IMR-90 (cell line): ENCODE measurements at regions not wholly inside any gene's neighbourhood (a gene's known extent, or its start where the extent isn't known, plus 50 kb on each side); places are given as distances from the start of the nearest gene placed in this dataset.

ENCODE experiments used
- ATAC-seq: fragments of 200-7000 bp; cut with Tn5 transposase; 2 replicates; pipeline ENCODE4 v1.9.1; 2020; ENCODE audit warnings: low read depth, mild to moderate bottlenecking, moderate library complexity
- BruUV-seq: library from RNA; stranded (reverse); fragments of 400-500 nt; replicated peaks from 2 replicates; lab custom pipeline; 2021; lab: Mats Ljungman, UMichigan
- CTCF ChIA-PET: fragments of 300-600 bp; formaldehyde crosslinking; extraction: SDS; loops from one replicate; lab custom pipeline; 2021; ENCODE audit warnings: antibody characterized with exemption; lab: Yijun Ruan, JAX
- POLR2A ChIA-PET: fragments of 300-600 bp; sonication (Branson Sonifier 250); formaldehyde crosslinking; loops from one replicate; lab custom pipeline; 2022; ENCODE audit warnings: antibody characterized with exemption; ENCODE audit not compliant: unreplicated experiment; lab: Charles Lee
- DNase-seq: peaks from one replicate; pipeline ENCODE4 v3.0.0; 2013
- H2AFZ ChIP-seq: replicated peaks from 2 replicates; pipeline ENCODE3; 2013; ENCODE audit warnings: low read length, mild to moderate bottlenecking; ENCODE audit not compliant: poor library complexity
- H2AK5ac ChIP-seq: 2 replicates; pipeline ENCODE4 v1.6.1; 2013; ENCODE audit warnings: low read depth, low read length, inconsistent platforms
- H2AK9ac ChIP-seq: replicated peaks from 2 replicates; pipeline ENCODE3; 2013; ENCODE audit warnings: mild to moderate bottlenecking, low read depth, low read length, moderate library complexity; ENCODE audit not compliant: poor library complexity
- H2BK120ac ChIP-seq: 2 replicates; pipeline ENCODE4 v1.6.1; 2013; ENCODE audit warnings: low read depth, low read length, inconsistent platforms
- H2BK15ac ChIP-seq: 3 replicates; pipeline ENCODE4 v1.6.1; 2013; ENCODE audit warnings: low read depth, low read length, inconsistent platforms
- H2BK20ac ChIP-seq: 2 replicates; pipeline ENCODE4 v1.6.1; 2013; ENCODE audit warnings: low read depth, mild to moderate bottlenecking, inconsistent platforms, low read length, moderate library complexity
- H2BK5ac ChIP-seq: 2 replicates; pipeline ENCODE4 v1.6.1; 2013; ENCODE audit warnings: mild to moderate bottlenecking, low read depth, low read length, inconsistent platforms; ENCODE audit not compliant: poor library complexity, severe bottlenecking
- H3K14ac ChIP-seq: replicated peaks from 2 replicates; pipeline ENCODE4 v1.6.1; 2013; ENCODE audit warnings: low read depth, low read length, inconsistent platforms
- H3K18ac ChIP-seq: 2 replicates; pipeline ENCODE4 v1.6.1; 2013; ENCODE audit warnings: low read depth, low read length, control low read depth
- H3K23ac ChIP-seq: 2 replicates; pipeline ENCODE4 v1.6.1; 2013; ENCODE audit warnings: low read depth, low read length, inconsistent platforms
- H3K27ac ChIP-seq: 2 replicates; pipeline ENCODE4 v1.5.1; 2013; ENCODE audit warnings: mild to moderate bottlenecking, control low read depth, low read length; ENCODE audit not compliant: insufficient read depth
- H3K27me3 ChIP-seq: 2 replicates; pipeline ENCODE4 v1.6.1; 2013; ENCODE audit warnings: low read length; ENCODE audit not compliant: control insufficient read depth, insufficient read depth
- H3K36me3 ChIP-seq: 2 replicates; pipeline ENCODE4 v1.6.1; 2013; ENCODE audit warnings: low read length, mixed read lengths; ENCODE audit not compliant: control insufficient read depth, insufficient read depth
- H3K4ac ChIP-seq: 2 replicates; pipeline ENCODE4 v1.6.1; 2013; ENCODE audit warnings: low read depth, low read length, inconsistent platforms
- H3K4me1 ChIP-seq: 2 replicates; pipeline ENCODE4 v1.6.1; 2013; ENCODE audit warnings: low read length, mixed read lengths; ENCODE audit not compliant: control insufficient read depth, insufficient read depth
- H3K4me2 ChIP-seq: 2 replicates; pipeline ENCODE4 v1.6.1; 2013; ENCODE audit warnings: low read depth, mild to moderate bottlenecking, control low read depth, low read length, moderate library complexity
- H3K4me3 ChIP-seq: 2 replicates; pipeline ENCODE4 v1.5.1; 2013; ENCODE audit warnings: low read depth, mild to moderate bottlenecking, control low read depth, low read length, moderate library complexity; ENCODE audit not compliant: insufficient read depth
- H3K56ac ChIP-seq: 2 replicates; pipeline ENCODE4 v1.6.1; 2013; ENCODE audit warnings: low read length, inconsistent platforms; ENCODE audit not compliant: insufficient read depth; ENCODE audit errors: extremely low read depth
- H3K79me1 ChIP-seq, 2 experiments: 2 replicates each; pipeline ENCODE4 v1.6.1; 2013; ENCODE audit warnings: low read length in 2 of 2, inconsistent platforms in 1 of 2, low read depth in 1 of 2
- H3K9ac ChIP-seq: 2 replicates; pipeline ENCODE4 v1.6.1; 2013; ENCODE audit warnings: low read depth, low read length, control low read depth
- H3K9me1 ChIP-seq: 2 replicates; pipeline ENCODE4 v1.6.1; 2013; ENCODE audit warnings: low read length, inconsistent platforms; ENCODE audit not compliant: insufficient read depth
- H3K9me3 ChIP-seq: 2 replicates; pipeline ENCODE4 v1.6.1; 2013; ENCODE audit warnings: low read length; ENCODE audit not compliant: control insufficient read depth, insufficient read depth
- H4K20me1 ChIP-seq: 2 replicates; pipeline ENCODE4 v1.6.1; 2013; ENCODE audit warnings: low read length, inconsistent platforms; ENCODE audit not compliant: insufficient read depth
- H4K5ac ChIP-seq: 2 replicates; pipeline ENCODE4 v1.6.1; 2013; ENCODE audit warnings: mild to moderate bottlenecking, low read depth, low read length, control low read depth
- H4K8ac ChIP-seq, 2 experiments: 2 replicates each; pipeline ENCODE4 v1.6.1; 2013; ENCODE audit warnings: low read depth in 2 of 2, low read length in 2 of 2, control low read depth in 1 of 2, inconsistent platforms in 1 of 2
- H4K91ac ChIP-seq: 2 replicates; pipeline ENCODE4 v1.6.1; 2013; ENCODE audit warnings: low read depth, low read length, inconsistent platforms; ENCODE audit not compliant: insufficient read depth
- BHLHE40 ChIP-seq: fragments of 150-350 bp; IDR thresholded peaks from 2 replicates; pipeline ENCODE4 v1.6.1; 2016; ENCODE audit warnings: mild to moderate bottlenecking, low read depth, low read length
- CEBPB ChIP-seq: IDR thresholded peaks from 2 replicates; pipeline ENCODE4 v1.6.1; 2012; ENCODE audit warnings: low read depth, low read length, improper control_type of control experiment
- CHD1 ChIP-seq: IDR thresholded peaks from 2 replicates; pipeline ENCODE4 v1.6.1; 2012; ENCODE audit warnings: low read depth, low read length, improper control_type of control experiment
- FOS ChIP-seq: fragments of 150-350 bp; IDR thresholded peaks from 2 replicates; pipeline ENCODE4 v1.6.1; 2016; ENCODE audit warnings: low read depth, low read length
- MAFK ChIP-seq: IDR thresholded peaks from 2 replicates; pipeline ENCODE4 v1.6.1; 2012; ENCODE audit warnings: low read depth, low read length, improper control_type of control experiment
- MAZ ChIP-seq: IDR thresholded peaks from 2 replicates; pipeline ENCODE4 v1.6.1; 2012; ENCODE audit warnings: low read depth, mild to moderate bottlenecking, low read length, improper control_type of control experiment, moderate library complexity, borderline replicate concordance
- MXI1 ChIP-seq: IDR thresholded peaks from 2 replicates; pipeline ENCODE4 v1.6.1; 2012; ENCODE audit warnings: low read depth, mild to moderate bottlenecking, low read length, moderate library complexity, borderline replicate concordance
- NFE2L2 ChIP-seq: fragments of 150-350 bp; IDR thresholded peaks from 2 replicates; pipeline ENCODE4 v1.6.1; 2016; ENCODE audit warnings: low read depth, mild to moderate bottlenecking, low read length
- POLR2A ChIP-seq: IDR thresholded peaks from 2 replicates; pipeline ENCODE4 v1.6.1; 2012; ENCODE audit warnings: mild to moderate bottlenecking, low read depth, low read length
- RAD21 ChIP-seq: IDR thresholded peaks from 2 replicates; pipeline ENCODE4 v1.6.1; 2012; ENCODE audit warnings: low read length, improper control_type of control experiment
- RCOR1 ChIP-seq: IDR thresholded peaks from 2 replicates; pipeline ENCODE4 v1.6.1; 2012; ENCODE audit warnings: mild to moderate bottlenecking, low read length, improper control_type of control experiment; ENCODE audit not compliant: insufficient replicate concordance
- RFX5 ChIP-seq: IDR thresholded peaks from 2 replicates; pipeline ENCODE4 v1.8.0; 2012; ENCODE audit warnings: low read depth, mild to moderate bottlenecking, low read length, moderate library complexity
- SMC3 ChIP-seq: fragments of 150-350 bp; IDR thresholded peaks from 2 replicates; pipeline ENCODE4 v1.6.1; 2016; ENCODE audit warnings: low read depth, mild to moderate bottlenecking, antibody characterized with exemption, low read length, moderate library complexity
- WGBS, 2 experiments: methylation state at CpG; one replicate each; pipeline versions ENCODE4 v1.1.5 to v1.1.7; 2013; ENCODE audit warnings: missing lambda C conversion rate in 2 of 2; ENCODE audit not compliant: insufficient read length in 1 of 2; ENCODE audit errors: extremely low coverage in 2 of 2; 5-methylcytosine and 5-hydroxymethylcytosine counted together
- dilution Hi-C: fragments of 300-500 bp; cut with HindIII; formaldehyde crosslinking; loops from one replicate; pipeline ENCODE4 v1.14.3; 2018; ENCODE audit warnings: low sequenced_read_pairs; ENCODE audit not compliant: unreplicated experiment
- in situ Hi-C: fragments of 300-500 bp; cut with MboI; formaldehyde crosslinking; loops from 3 replicates; pipeline ENCODE4 v1.14.3; 2019; ENCODE audit warnings: low sequenced_read_pairs, inconsistent platforms, mixed read lengths
- intact Hi-C: fragments of 100-400 bp; cut with micrococcal nuclease; formaldehyde crosslinking; loops from 2 replicates; pipeline ENCODE4 v1.10.0; 2022
- TF ChIP-seq, protein P1 (sequence below): conservative IDR thresholded peaks from 2 replicates; pipeline ENCODE4 v1.5.1; 2012; ENCODE audit warnings: mild to moderate bottlenecking, low read depth, low read length, improper control_type of control experiment
- TF ChIP-seq, protein P2 (sequence below): fragments of 150-350 bp; IDR thresholded peaks from 2 replicates; pipeline ENCODE4 v1.6.1; 2016; ENCODE audit warnings: low read depth, mild to moderate bottlenecking, low read length, moderate library complexity, borderline replicate concordance

DNA sequence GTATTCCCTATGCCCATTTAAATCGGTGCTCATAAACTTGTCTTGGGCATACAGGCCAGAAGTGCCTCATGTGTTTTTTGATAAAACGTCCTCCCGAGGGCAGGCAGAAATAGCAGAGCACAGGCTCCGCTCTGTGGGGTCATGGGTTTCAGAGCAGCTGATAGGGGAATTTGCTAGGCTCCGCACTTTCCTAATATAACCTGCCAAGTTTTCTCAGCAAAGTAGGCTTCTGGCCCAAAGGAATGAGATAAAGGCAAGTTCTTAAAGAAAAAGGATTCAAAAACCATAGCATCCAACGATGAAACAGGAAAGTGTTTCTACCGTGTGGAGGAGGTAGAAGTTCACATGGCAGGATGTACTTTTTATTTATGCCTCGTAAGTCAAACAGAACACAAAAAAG, 69.8 kb upstream of the RALGAPA2 start:
- no peak for TF ChIP-seq MAFK
- no peak for TF ChIP-seq NFE2L2
- TF ChIP-seq CEBPB, result no peak
- no peak for TF ChIP-seq CHD1
- TF ChIP-seq SMC3, result no peak
- TF ChIP-seq POLR2A, result no peak
- TF ChIP-seq RFX5, result no peak
- TF ChIP-seq, protein P1, sequence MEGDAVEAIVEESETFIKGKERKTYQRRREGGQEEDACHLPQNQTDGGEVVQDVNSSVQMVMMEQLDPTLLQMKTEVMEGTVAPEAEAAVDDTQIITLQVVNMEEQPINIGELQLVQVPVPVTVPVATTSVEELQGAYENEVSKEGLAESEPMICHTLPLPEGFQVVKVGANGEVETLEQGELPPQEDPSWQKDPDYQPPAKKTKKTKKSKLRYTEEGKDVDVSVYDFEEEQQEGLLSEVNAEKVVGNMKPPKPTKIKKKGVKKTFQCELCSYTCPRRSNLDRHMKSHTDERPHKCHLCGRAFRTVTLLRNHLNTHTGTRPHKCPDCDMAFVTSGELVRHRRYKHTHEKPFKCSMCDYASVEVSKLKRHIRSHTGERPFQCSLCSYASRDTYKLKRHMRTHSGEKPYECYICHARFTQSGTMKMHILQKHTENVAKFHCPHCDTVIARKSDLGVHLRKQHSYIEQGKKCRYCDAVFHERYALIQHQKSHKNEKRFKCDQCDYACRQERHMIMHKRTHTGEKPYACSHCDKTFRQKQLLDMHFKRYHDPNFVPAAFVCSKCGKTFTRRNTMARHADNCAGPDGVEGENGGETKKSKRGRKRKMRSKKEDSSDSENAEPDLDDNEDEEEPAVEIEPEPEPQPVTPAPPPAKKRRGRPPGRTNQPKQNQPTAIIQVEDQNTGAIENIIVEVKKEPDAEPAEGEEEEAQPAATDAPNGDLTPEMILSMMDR, result no peak
- TF ChIP-seq FOS, result no peak
- no peak for TF ChIP-seq BHLHE40
- no peak for TF ChIP-seq MXI1
- no peak for TF ChIP-seq RAD21
- TF ChIP-seq, protein P2, sequence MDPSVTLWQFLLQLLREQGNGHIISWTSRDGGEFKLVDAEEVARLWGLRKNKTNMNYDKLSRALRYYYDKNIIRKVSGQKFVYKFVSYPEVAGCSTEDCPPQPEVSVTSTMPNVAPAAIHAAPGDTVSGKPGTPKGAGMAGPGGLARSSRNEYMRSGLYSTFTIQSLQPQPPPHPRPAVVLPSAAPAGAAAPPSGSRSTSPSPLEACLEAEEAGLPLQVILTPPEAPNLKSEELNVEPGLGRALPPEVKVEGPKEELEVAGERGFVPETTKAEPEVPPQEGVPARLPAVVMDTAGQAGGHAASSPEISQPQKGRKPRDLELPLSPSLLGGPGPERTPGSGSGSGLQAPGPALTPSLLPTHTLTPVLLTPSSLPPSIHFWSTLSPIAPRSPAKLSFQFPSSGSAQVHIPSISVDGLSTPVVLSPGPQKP, result no peak
- TF ChIP-seq MAZ, result no peak
- no peak for TF ChIP-seq RCOR1
- H2BK120ac ChIP-seq, result no peak overlapping the region
- DNase-seq (no peak), ATAC-seq (no peak)
- CTCF ChIA-PET, result no interaction called here
- no peaks in the 10 kb centered on the region for H4K20me1 ChIP-seq
- no peak overlapping the region for H3K56ac ChIP-seq
- intact Hi-C loops (no loop called here), in situ Hi-C loops (no loop called here), dilution Hi-C loops (no loop called here)
- no peaks in the 10 kb centered on the region for H3K9me1 ChIP-seq
- no peak overlapping the region for H4K5ac ChIP-seq
- POLR2A ChIA-PET, result no interaction called here
- WGBS, 2 experiments, result 5% methylated on average over 3 of the region's 8 CpGs; no CpG with 5 or more reads in 1 of the 2 experiments
- H4K8ac ChIP-seq, result no peak overlapping the region
- no peak overlapping the region for H3K4me3 ChIP-seq
- H3K4ac ChIP-seq, result no peak overlapping the region
- no peak overlapping the region for H2AK9ac ChIP-seq
- no peak overlapping the region for H3K9ac ChIP-seq
- H3K4me2 ChIP-seq, result no peak overlapping the region
- no peak overlapping the region for H4K91ac ChIP-seq
- H3K27ac ChIP-seq, result no peak overlapping the region
- no peaks in the 10 kb centered on the region for H3K9me3 ChIP-seq
- no peak overlapping the region for H2AK5ac ChIP-seq
- no peak overlapping the region for H3K23ac ChIP-seq
- no peaks in the 10 kb centered on the region for H3K36me3 ChIP-seq
- H3K14ac ChIP-seq, result no peak overlapping the region
- H2BK20ac ChIP-seq, result no peak overlapping the region
- no peaks in the 10 kb centered on the region for H3K4me1 ChIP-seq
- no peak overlapping the region for H2BK15ac ChIP-seq
- no peaks in the 10 kb centered on the region for H3K79me1 ChIP-seq
- H2AFZ ChIP-seq, result no peak overlapping the region
- no peaks in the 10 kb centered on the region for H3K27me3 ChIP-seq
- no peak overlapping the region for H3K18ac ChIP-seq
- no TSS peak for BruUV-seq
- H2BK5ac ChIP-seq, result no peak overlapping the region
